Body of pancreas (tissue), 4 donors: ENCODE measurements at regions not wholly inside any gene's neighbourhood (a gene's known extent, or its start where the extent isn't known, plus 50 kb on each side); places are given as distances from the start of the nearest gene placed in this dataset.
"Not testable (repeated sequence)": the region's sequence is repeated elsewhere in the genome, so short reads cannot be mapped to it uniquely, and the experiment has no call there.

Experiments
- ATAC-seq: fragments of 150-250 bp; one replicate; pipeline ENCODE4 v1.9.1; 2016
- DNase-seq, 4 donors: peaks; one replicate each; pipeline ENCODE4 v3.0.0-alpha.2; 2019
- H3K27ac ChIP-seq, 4 donors: fragments of 200-600 bp; sonication (generic); 1 replicate in 3 of 4; 2 replicates in 1 of 4; pipeline versions ENCODE4 v1.5.1 to v1.6.1; 2016 to 2019; ENCODE audit warnings: mild to moderate bottlenecking in 1 of 4, mixed read lengths in 1 of 4, moderate library complexity in 1 of 4
- H3K27me3 ChIP-seq, 2 donors: fragments of 200-600 bp; sonication (generic); one replicate each; pipeline ENCODE4 v1.6.0; 2016; ENCODE audit warnings: mild to moderate bottlenecking in 1 of 2
- H3K36me3 ChIP-seq, 2 donors: fragments of 200-600 bp; sonication (generic); replicated peaks in 1 of 2; 2 replicates each; pipeline ENCODE4 v1.5.1; 2016; ENCODE audit warnings: low read depth in 2 of 2; ENCODE audit not compliant: insufficient read depth in 1 of 2
- H3K4me1 ChIP-seq: fragments of 200-600 bp; sonication (generic); one replicate; pipeline ENCODE4 v1.6.0; 2016
- H3K4me3 ChIP-seq, 2 donors: fragments of 200-600 bp; sonication (generic); 1 replicate in 1 of 2; 2 replicates in 1 of 2; pipeline ENCODE4 v1.5.1; 2016 to 2019
- H3K9me3 ChIP-seq, 3 donors: fragments of 200-600 bp; sonication (generic); 1 replicate in 2 of 3; 2 replicates in 1 of 3; pipeline ENCODE4 v1.5.1; 2016
- POLR2A ChIP-seq, 3 donors: fragments of 450-650 bp; IDR thresholded peaks; one replicate each; pipeline ENCODE4 v1.6.1; 2016; ENCODE audit warnings: antibody characterized with exemption in 3 of 3, mild to moderate bottlenecking in 2 of 3
- WGBS, 2 donors: methylation state at CpG; one replicate each; pipeline ENCODE4 v1.1.5; 2017; 5-methylcytosine and 5-hydroxymethylcytosine counted together
- intact Hi-C: fragments of 100-400 bp; cut with DNase I; formaldehyde crosslinking; loops from one replicate; pipeline ENCODE4 v1.15.1; 2023
- TF ChIP-seq, protein P1 (sequence below), 7 experiments: fragments of 450-650 bp in 4 of 7; fragments of 200-600 bp in 3 of 7; sonication (generic) in 3 of 7; IDR thresholded peaks; one replicate each; pipeline ENCODE4 v1.5.1; 2016 to 2019; ENCODE audit warnings: antibody characterized with exemption in 7 of 7

DNA sequence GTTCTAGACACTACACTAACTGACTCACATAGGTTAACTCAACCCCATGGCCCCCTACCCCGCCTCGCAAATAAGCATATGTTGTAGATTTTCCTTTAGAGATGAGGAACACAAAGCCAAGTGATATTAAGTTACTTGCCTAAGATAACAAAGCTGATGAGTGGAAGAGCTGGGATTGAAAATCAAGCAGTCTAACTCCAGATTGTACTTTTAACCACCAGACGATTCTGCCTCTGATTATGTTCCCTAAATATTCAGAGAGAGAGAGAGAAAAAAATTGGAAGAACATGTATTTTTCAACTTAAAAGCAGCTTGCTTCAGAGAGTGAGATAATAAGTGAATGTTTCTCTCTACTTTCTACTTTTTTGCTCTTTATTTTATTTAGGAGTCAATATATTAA lies 66.9 kb upstream of the THBS1 start:
- no peak for TF ChIP-seq POLR2A (IDR thresholded peaks at IDR 0.05)
- TF ChIP-seq, protein P1, sequence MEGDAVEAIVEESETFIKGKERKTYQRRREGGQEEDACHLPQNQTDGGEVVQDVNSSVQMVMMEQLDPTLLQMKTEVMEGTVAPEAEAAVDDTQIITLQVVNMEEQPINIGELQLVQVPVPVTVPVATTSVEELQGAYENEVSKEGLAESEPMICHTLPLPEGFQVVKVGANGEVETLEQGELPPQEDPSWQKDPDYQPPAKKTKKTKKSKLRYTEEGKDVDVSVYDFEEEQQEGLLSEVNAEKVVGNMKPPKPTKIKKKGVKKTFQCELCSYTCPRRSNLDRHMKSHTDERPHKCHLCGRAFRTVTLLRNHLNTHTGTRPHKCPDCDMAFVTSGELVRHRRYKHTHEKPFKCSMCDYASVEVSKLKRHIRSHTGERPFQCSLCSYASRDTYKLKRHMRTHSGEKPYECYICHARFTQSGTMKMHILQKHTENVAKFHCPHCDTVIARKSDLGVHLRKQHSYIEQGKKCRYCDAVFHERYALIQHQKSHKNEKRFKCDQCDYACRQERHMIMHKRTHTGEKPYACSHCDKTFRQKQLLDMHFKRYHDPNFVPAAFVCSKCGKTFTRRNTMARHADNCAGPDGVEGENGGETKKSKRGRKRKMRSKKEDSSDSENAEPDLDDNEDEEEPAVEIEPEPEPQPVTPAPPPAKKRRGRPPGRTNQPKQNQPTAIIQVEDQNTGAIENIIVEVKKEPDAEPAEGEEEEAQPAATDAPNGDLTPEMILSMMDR (IDR thresholded peaks at IDR 0.05): no peak
- no peaks in the 10 kb centered on the region for H3K9me3 ChIP-seq
- intact Hi-C loops: no loop called here
- no peaks in the 10 kb centered on the region for H3K27me3 ChIP-seq
- H3K36me3 ChIP-seq: no peaks in the 10 kb centered on the region
- H3K4me1 ChIP-seq: no peaks in the 10 kb centered on the region
- no peak for DNase-seq
- no peak overlapping the region for H3K27ac ChIP-seq
- ATAC-seq: no peak
- WGBS, 2 donors: 79 to 80% methylated on average over 3 of the region's 3 CpGs
- H3K4me3 ChIP-seq: no peak overlapping the region

DNA sequence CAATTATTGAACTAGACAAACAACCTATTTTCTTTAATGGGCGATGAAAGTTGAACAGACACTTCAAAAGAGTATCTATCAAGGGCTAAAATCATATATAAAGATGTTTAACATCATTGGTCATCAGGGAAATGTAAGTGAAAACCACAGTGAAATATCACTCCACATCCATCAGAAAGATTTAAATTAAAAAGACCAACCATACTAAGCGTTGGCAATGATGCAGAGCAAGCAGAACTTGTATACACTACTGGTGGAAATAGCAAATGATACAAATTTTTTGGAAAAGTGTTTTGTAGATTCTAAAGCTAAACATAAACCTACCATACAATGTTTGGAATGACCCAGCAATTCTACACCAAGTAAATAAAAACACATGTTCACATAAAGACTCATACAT lies 65.9 kb upstream of the THBS1 start:
- ATAC-seq (no peak), DNase-seq (no peak)
- Histone ChIP-seq H3K9me3 (no peaks in the 10 kb centered on the region), H3K27ac (no peak overlapping the region), H3K27me3 (no peaks in the 10 kb centered on the region), H3K36me3 (no peaks in the 10 kb centered on the region), H3K4me1 (no peaks in the 10 kb centered on the region), H3K4me3 (no peak overlapping the region)
- WGBS, 2 donors: 94 to 97% methylated on average over 2 of the region's 2 CpGs
- intact Hi-C loops: no loop called here
- TF ChIP-seq, protein P1 (IDR thresholded peaks at IDR 0.05): no peak
- no peak for TF ChIP-seq POLR2A (IDR thresholded peaks at IDR 0.05)

DNA sequence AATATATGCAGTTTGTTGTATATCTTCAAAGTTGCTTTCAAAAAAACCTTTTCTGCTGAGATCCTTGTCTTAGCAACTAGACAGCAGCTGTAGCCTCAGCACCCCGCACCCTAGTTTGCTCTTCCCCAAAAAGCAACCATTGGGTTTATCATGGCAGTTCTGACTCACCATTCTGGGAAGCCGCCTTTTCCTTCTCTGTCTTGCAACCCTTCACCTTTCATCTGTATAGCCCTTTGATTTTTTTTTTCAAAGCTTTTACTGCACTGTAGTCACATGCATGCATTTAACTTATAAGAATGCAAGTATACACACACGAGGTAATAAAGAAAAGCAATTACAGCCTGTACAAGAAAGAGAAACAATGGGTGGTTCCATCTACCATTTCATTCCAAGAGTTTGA lies 65.1 kb upstream of the THBS1 start:
- H3K36me3 ChIP-seq: no peaks in the 10 kb centered on the region
- no peak overlapping the region for H3K27ac ChIP-seq
- intact Hi-C loops: no loop called here
- WGBS, 2 donors: 66 to 68% methylated on average over 3 of the region's 3 CpGs
- ATAC-seq (no peak), DNase-seq (no peak)
- H3K4me3 ChIP-seq: no peak overlapping the region
- H3K9me3 ChIP-seq: no peaks in the 10 kb centered on the region
- no peaks in the 10 kb centered on the region for H3K4me1 ChIP-seq
- no peaks in the 10 kb centered on the region for H3K27me3 ChIP-seq
- TF ChIP-seq POLR2A (IDR thresholded peaks at IDR 0.05): no peak
- TF ChIP-seq, protein P1 (IDR thresholded peaks at IDR 0.05): no peak

DNA sequence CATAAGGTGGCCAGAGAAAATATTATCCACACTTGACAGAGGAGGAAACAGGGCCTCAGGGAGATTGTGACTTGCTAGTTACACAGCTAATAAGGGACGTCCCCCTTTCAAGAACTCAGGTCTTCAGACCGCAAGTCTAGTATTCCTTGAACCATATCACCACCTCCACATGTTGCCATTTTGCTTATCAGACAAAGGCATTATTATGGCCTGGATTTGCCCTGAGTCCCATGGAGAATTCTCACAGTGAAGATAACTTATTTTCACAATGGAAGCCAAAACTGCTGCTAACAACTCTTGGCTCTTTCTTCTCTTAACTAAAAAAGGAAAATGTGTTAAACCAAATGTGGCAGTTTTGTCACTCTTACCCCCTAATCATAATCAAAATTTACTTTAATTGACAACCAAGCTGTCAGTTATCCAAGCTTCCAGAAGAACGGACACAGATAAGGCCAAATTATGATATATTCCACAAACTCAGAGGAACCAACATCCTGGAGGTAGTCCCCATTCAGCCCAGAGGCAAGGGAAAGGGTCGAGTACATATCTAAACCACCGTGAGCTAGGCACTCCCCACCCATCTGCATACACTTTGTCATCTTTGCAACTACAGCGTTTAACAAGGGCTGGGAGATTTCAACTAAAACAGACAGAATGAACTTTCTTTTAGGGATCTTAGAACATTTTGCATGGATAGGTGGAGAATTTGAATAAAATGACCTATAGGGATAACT lies 63.6 kb upstream of the THBS1 start:
- ATAC-seq (no peak), DNase-seq (no peak)
- Histone ChIP-seq H3K27me3 (no peaks in the 10 kb centered on the region), H3K4me1 (no peaks in the 10 kb centered on the region), H3K27ac (no peak overlapping the region), H3K36me3 (no peaks in the 10 kb centered on the region), H3K9me3 (no peaks in the 10 kb centered on the region), H3K4me3 (no peak overlapping the region)
- intact Hi-C loops: no loop called here
- TF ChIP-seq, protein P1 (IDR thresholded peaks at IDR 0.05): no peak
- no peak for TF ChIP-seq POLR2A (IDR thresholded peaks at IDR 0.05)
- WGBS, 2 donors: 80% methylated on average over 6 of the region's 6 CpGs

DNA sequence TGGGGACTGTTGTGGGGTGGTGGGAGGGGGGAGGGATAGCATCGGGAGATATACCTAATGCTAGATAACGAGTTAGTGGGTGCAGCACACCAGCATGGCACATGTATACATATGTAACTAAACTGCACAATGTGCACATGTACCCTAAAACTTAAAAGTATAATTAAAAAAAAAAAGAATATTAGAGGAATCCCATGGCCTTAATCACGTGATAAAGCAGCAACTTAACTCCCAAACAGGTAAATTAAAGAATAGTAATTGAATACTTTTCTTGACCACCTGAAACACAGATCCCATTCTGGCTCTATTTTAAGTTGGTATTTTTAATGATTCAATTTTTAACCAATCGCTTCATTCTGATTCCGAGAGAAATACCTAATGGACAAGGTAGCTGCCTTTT lies 56.9 kb upstream of the THBS1 start:
- H3K9me3 ChIP-seq, H3K4me1 ChIP-seq, H3K36me3 ChIP-seq, DNase-seq, H3K27ac ChIP-seq, ATAC-seq, intact Hi-C loops, H3K27me3 ChIP-seq, H3K4me3 ChIP-seq: not testable (repeated sequence)
- WGBS, 2 donors: 74 to 78% methylated on average over 4 to 5 of the region's 5 CpGs
